Suprapubic skin (tissue), 4 donors: ENCODE measurements at regions not wholly inside any gene's neighbourhood (a gene's known extent, or its start where the extent isn't known, plus 50 kb on each side); places are given as distances from the start of the nearest gene placed in this dataset.

Experiments
- CTCF ChIP-seq, 2 donors: fragments of 200-600 bp in 1 of 2; fragments of 450-650 bp in 1 of 2; sonication (generic) in 1 of 2; IDR thresholded peaks; one replicate each; pipeline ENCODE4 v1.5.1; 2016 to 2019; ENCODE audit warnings: antibody characterized with exemption in 2 of 2, mild to moderate bottlenecking in 1 of 2, moderate library complexity in 1 of 2
- POLR2A ChIP-seq, 2 donors: fragments of 450-650 bp; IDR thresholded peaks; one replicate each; pipeline ENCODE4 v1.6.1; 2017; ENCODE audit warnings: antibody characterized with exemption in 2 of 2, mild to moderate bottlenecking in 2 of 2, moderate library complexity in 2 of 2
- POLR2AphosphoS5 ChIP-seq, 3 donors: sonication (generic); formaldehyde crosslinking; IDR thresholded peaks; one replicate each; pipeline ENCODE4 v1.6.1; 2017; ENCODE audit warnings: antibody characterized with exemption in 3 of 3

GRCh38 chr5:92313385-92313784, 930.3 kb upstream of the ARRDC3 start:
- TF ChIP-seq POLR2AphosphoS5 (IDR thresholded peaks at IDR 0.05): no peak
- no peak for TF ChIP-seq CTCF (IDR thresholded peaks at IDR 0.05)
- no peak for TF ChIP-seq POLR2A (IDR thresholded peaks at IDR 0.05)
